ENCODE measurements at regions not wholly inside any gene's neighbourhood (a gene's known extent, or its start where the extent isn't known, plus 50 kb on each side); places are given as distances from the start of the nearest gene placed in this dataset.

- DNase-seq (ENCODE audit: low read depth, low spot score): no peak
These were observed 55.4 kb upstream of the KCNMB2 start for GRCh38 chr3:178480795-178481194.

GRCh38 chr3:178482981-178483380 is 53.3 kb upstream of the KCNMB2 start:
- DNase-seq (ENCODE audit: low read depth, low spot score): no peak

- DNase-seq (ENCODE audit: low read depth, low spot score): no peak
These were observed 52.5 kb upstream of the KCNMB2 start for GRCh38 chr3:178483704-178484103.

GRCh38 chr3:178485756-178486155 is 50.5 kb upstream of the KCNMB2 start:
- DNase-seq (ENCODE audit: low read depth, low spot score): no peak
